CD14-positive monocyte (primary cell): ENCODE measurements at regions not wholly inside any gene's neighbourhood (a gene's known extent, or its start where the extent isn't known, plus 50 kb on each side); places are given as distances from the start of the nearest gene placed in this dataset.

ENCODE experiments used
- DNase-seq, 3 donors: peaks; one replicate each; pipeline ENCODE4 v3.0.0-alpha.2; 2011 to 2022
- H2AFZ ChIP-seq: 2 replicates; pipeline ENCODE4 v1.6.0; 2012; ENCODE audit warnings: mild to moderate bottlenecking, low read depth, low read length, inconsistent platforms; ENCODE audit not compliant: insufficient read depth, poor library complexity, severe bottlenecking
- H3K27ac ChIP-seq, 2 donors: 1 replicate in 1 of 2; 2 replicates in 1 of 2; pipeline ENCODE4 v1.5.1; 2012 to 2013; ENCODE audit warnings: low read length in 2 of 2, control low read depth in 1 of 2, inconsistent platforms in 1 of 2, low read depth in 1 of 2, mild to moderate bottlenecking in 1 of 2
- H3K27me3 ChIP-seq, 2 donors: one replicate each; pipeline versions ENCODE4 v1.6.0 to v1.6.1; 2011 to 2013; ENCODE audit warnings: low read length in 2 of 2; ENCODE audit not compliant: control insufficient read depth in 2 of 2, insufficient read depth in 2 of 2
- H3K36me3 ChIP-seq, 2 donors: replicated peaks in 1 of 2; 1 replicate in 1 of 2; 2 replicates in 1 of 2; pipeline versions ENCODE4 v1.5.1 to v1.6.1; 2012 to 2013; ENCODE audit warnings: low read length in 2 of 2, control low read depth in 1 of 2, inconsistent platforms in 1 of 2, mild to moderate bottlenecking in 1 of 2; ENCODE audit not compliant: insufficient read depth in 2 of 2, control insufficient read depth in 1 of 2
- H3K4me1 ChIP-seq, 2 donors: 1 replicate in 1 of 2; 2 replicates in 1 of 2; pipeline versions ENCODE4 v1.5.1 to v1.6.1; 2012 to 2013; ENCODE audit warnings: low read length in 2 of 2, control low read depth in 1 of 2, inconsistent platforms in 1 of 2, mild to moderate bottlenecking in 1 of 2, moderate library complexity in 1 of 2; ENCODE audit not compliant: insufficient read depth in 2 of 2, control insufficient read depth in 1 of 2
- H3K4me2 ChIP-seq: replicated peaks from 2 replicates; pipeline ENCODE3; 2012; ENCODE audit warnings: low read length, moderate library complexity, mild to moderate bottlenecking; ENCODE audit not compliant: poor library complexity, severe bottlenecking; ENCODE audit errors: extremely low read depth
- H3K4me3 ChIP-seq, 3 experiments: fragments of 200-600 bp in 1 of 3; sonication (generic) in 1 of 3; replicated peaks in 1 of 3; 1 replicate in 2 of 3; 2 replicates in 1 of 3; pipeline ENCODE4 v1.5.1; 2011 to 2013; ENCODE audit warnings: low read length in 3 of 3, mild to moderate bottlenecking in 3 of 3, control low read depth in 2 of 3, low read depth in 2 of 3, inconsistent platforms in 1 of 3, moderate library complexity in 1 of 3
- H3K79me2 ChIP-seq: 2 replicates; pipeline ENCODE4 v1.6.0; 2012; ENCODE audit warnings: mild to moderate bottlenecking, control low read depth, inconsistent platforms, low read length, moderate library complexity; ENCODE audit not compliant: insufficient read depth
- H3K9ac ChIP-seq: 2 replicates; pipeline ENCODE4 v1.6.0; 2017; ENCODE audit warnings: low read length, mild to moderate bottlenecking; ENCODE audit not compliant: insufficient read depth, poor library complexity, severe bottlenecking
- H3K9me3 ChIP-seq, 2 donors: replicated peaks in 1 of 2; 1 replicate in 1 of 2; 2 replicates in 1 of 2; pipeline versions ENCODE4 v1.5.1 to v1.6.1; 2012 to 2013; ENCODE audit warnings: low read length in 2 of 2, control low read depth in 1 of 2; ENCODE audit not compliant: control insufficient read depth in 1 of 2, insufficient read depth in 1 of 2
- H4K20me1 ChIP-seq: 2 replicates; pipeline ENCODE4 v1.6.0; 2012; ENCODE audit warnings: mild to moderate bottlenecking, low read length, control low read depth, moderate library complexity; ENCODE audit not compliant: insufficient read depth
- H3K27ac Mint-ChIP-seq, 7 donors: one replicate each; pipeline ENCODE4 v1.8.0; 2020; ENCODE audit warnings: mild to moderate bottlenecking in 7 of 7, mixed read lengths in 7 of 7, moderate library complexity in 6 of 7, inconsistent platforms in 2 of 7
- H3K27me3 Mint-ChIP-seq, 3 donors: one replicate each; pipeline ENCODE4 v1.8.0; 2021 to 2022; ENCODE audit warnings: low read depth in 3 of 3, mild to moderate bottlenecking in 3 of 3, mixed read lengths in 3 of 3, moderate library complexity in 3 of 3, inconsistent platforms in 1 of 3
- H3K36me3 Mint-ChIP-seq, 2 donors: one replicate each; pipeline ENCODE4 v1.8.0; 2020; ENCODE audit warnings: mixed read lengths in 2 of 2, inconsistent platforms in 1 of 2, mild to moderate bottlenecking in 1 of 2
- H3K4me1 Mint-ChIP-seq: one replicate; pipeline ENCODE4 v1.8.0; 2020; ENCODE audit warnings: mild to moderate bottlenecking, mixed read lengths
- H3K4me3 Mint-ChIP-seq, 2 donors: one replicate each; pipeline ENCODE4 v1.8.0; 2020; ENCODE audit warnings: mild to moderate bottlenecking in 2 of 2, mixed read lengths in 2 of 2, moderate library complexity in 1 of 2
- H3K9me3 Mint-ChIP-seq, 7 donors: one replicate each; pipeline ENCODE4 v1.8.0; 2020 to 2022; ENCODE audit warnings: mixed read lengths in 7 of 7, mild to moderate bottlenecking in 6 of 7, moderate library complexity in 6 of 7, inconsistent platforms in 2 of 7
- CTCF ChIP-seq: fragments of 200-600 bp; IDR thresholded peaks from one replicate; pipeline ENCODE4 v1.8.0; 2022; ENCODE audit warnings: antibody characterized with exemption, mild to moderate bottlenecking
- WGBS: methylation state at CpG from one replicate; pipeline ENCODE4 v1.1.5; 2013; ENCODE audit warnings: missing lambda C conversion rate; ENCODE audit not compliant: insufficient coverage; 5-methylcytosine and 5-hydroxymethylcytosine counted together
- intact Hi-C, 2 donors: fragments of 100-400 bp; cut with micrococcal nuclease; formaldehyde crosslinking; loops; one replicate each; pipeline versions ENCODE4 v1.15.0 to v1.15.1; 2023

GRCh38 chr13:59474696-59475095 lies 689.0 kb downstream of the DIAPH3 start:
- no peak for TF ChIP-seq CTCF
- Mint-ChIP-seq H3K27me3 (no peaks in the 10 kb centered on the region), H3K36me3 (no peaks in the 10 kb centered on the region), H3K9me3 (peaks cover 0 to 4% (median 0%) of the 10 kb centered on the region in 7 donors), H3K27ac (no peak overlapping the region), H3K4me3 (no peak overlapping the region), H3K4me1 (peaks cover 4% of the 10 kb centered on the region)
- intact Hi-C loops, result no loop called here
- Histone ChIP-seq H2AFZ (no peak overlapping the region), H3K27me3 (no peaks in the 10 kb centered on the region), H3K36me3 (no peaks in the 10 kb centered on the region), H3K9ac (no peak overlapping the region), H3K4me3 (no peak overlapping the region), H3K4me2 (no peak overlapping the region), H3K79me2 (no peaks in the 10 kb centered on the region), H4K20me1 (no peaks in the 10 kb centered on the region), H3K4me1 (no peaks in the 10 kb centered on the region), H3K9me3 (no peaks in the 10 kb centered on the region), H3K27ac (no peak overlapping the region)
- no peak for DNase-seq
- WGBS, result no CpG with 5 or more reads among the region's 1 CpG

GRCh38 chr13:59475911-59476310 lies 687.8 kb downstream of the DIAPH3 start:
- no peak overlapping the region for H3K9ac ChIP-seq
- H3K9me3 Mint-ChIP-seq, result peaks cover 0 to 4% (median 0%) of the 10 kb centered on the region in 7 donors
- H3K27me3 ChIP-seq, result no peaks in the 10 kb centered on the region
- no peaks in the 10 kb centered on the region for H4K20me1 ChIP-seq
- no peak overlapping the region for H3K4me3 ChIP-seq
- no peak overlapping the region for H2AFZ ChIP-seq
- H3K79me2 ChIP-seq, result no peaks in the 10 kb centered on the region
- no peak overlapping the region for H3K4me3 Mint-ChIP-seq
- H3K9me3 ChIP-seq, result no peaks in the 10 kb centered on the region
- no peaks in the 10 kb centered on the region for H3K4me1 ChIP-seq
- intact Hi-C loops, result no loop called here
- no peak overlapping the region for H3K4me2 ChIP-seq
- H3K4me1 Mint-ChIP-seq, result peaks cover 4% of the 10 kb centered on the region
- no peak overlapping the region for H3K27ac ChIP-seq
- WGBS, result no CpG with 5 or more reads among the region's 2 CpGs
- H3K36me3 Mint-ChIP-seq, result no peaks in the 10 kb centered on the region
- no peak for TF ChIP-seq CTCF
- DNase-seq, result no peak
- no peaks in the 10 kb centered on the region for H3K36me3 ChIP-seq
- no peaks in the 10 kb centered on the region for H3K27me3 Mint-ChIP-seq
- no peak overlapping the region for H3K27ac Mint-ChIP-seq
